ENCODE measurements at regions not wholly inside any gene's neighbourhood (a gene's known extent, or its start where the extent isn't known, plus 50 kb on each side); places are given as distances from the start of the nearest gene placed in this dataset.
"Not testable (repeated sequence)": the region's sequence is repeated elsewhere in the genome, so short reads cannot be mapped to it uniquely, and the experiment has no call there.

DNA sequence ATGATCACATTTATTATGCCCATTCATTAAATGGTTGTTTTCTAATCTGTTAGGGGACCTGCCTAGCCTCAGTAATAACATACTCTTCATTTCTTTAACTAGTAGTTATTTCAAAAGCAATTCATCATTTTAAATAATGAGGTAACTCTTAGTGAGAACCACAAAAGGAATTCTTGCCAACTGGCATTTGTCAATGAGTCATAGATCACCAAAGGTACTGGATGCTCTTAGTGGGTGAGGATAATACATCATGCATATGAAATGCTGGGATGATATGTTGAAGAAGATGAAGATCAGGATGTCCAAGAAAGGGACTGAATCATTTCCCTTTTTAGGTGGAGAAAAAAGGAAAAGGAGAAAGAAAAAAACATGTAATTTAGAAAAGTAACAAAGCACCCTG is 826.2 kb upstream of the DDX18 start:
- Mint-ChIP-seq H3K27ac (no peak overlapping the region), H3K4me1 (no peaks in the 10 kb centered on the region), H3K36me3 (no peaks in the 10 kb centered on the region), H3K9me3 (peaks cover 8% of the 10 kb centered on the region), H3K27me3 (no peaks in the 10 kb centered on the region), H3K4me3 (no peak overlapping the region)
- ATAC-seq (ENCODE audit: low read depth) (no peak), DNase-seq (no peak)
- POLR2A ChIA-PET = no interaction called here

DNA sequence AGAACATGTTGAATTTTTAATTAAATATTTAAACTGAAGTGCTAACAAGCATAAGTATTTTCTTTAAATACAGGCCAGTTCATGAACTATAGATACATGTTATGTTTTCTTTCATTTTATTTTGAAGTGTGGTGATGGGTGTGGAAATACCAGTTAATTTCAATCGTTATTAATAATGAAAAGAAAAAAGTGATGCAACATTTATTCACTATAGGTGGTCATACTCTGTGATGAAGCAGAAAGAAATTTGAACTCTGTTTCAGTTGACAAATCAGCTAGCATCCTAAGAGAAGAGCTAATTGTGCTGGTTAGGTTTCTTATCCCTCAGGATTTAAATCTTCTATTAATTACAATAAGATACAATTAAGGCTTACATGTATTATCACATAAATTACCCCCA is 795.1 kb upstream of the DDX18 start:
- DNase-seq (no peak), ATAC-seq (ENCODE audit: low read depth) (no peak)
- Mint-ChIP-seq H3K27me3 (no peaks in the 10 kb centered on the region), H3K4me3 (no peak overlapping the region), H3K4me1 (no peaks in the 10 kb centered on the region), H3K9me3 (peaks cover 6% of the 10 kb centered on the region), H3K36me3 (no peaks in the 10 kb centered on the region), H3K27ac (no peak overlapping the region)
- POLR2A ChIA-PET = no interaction called here

DNA sequence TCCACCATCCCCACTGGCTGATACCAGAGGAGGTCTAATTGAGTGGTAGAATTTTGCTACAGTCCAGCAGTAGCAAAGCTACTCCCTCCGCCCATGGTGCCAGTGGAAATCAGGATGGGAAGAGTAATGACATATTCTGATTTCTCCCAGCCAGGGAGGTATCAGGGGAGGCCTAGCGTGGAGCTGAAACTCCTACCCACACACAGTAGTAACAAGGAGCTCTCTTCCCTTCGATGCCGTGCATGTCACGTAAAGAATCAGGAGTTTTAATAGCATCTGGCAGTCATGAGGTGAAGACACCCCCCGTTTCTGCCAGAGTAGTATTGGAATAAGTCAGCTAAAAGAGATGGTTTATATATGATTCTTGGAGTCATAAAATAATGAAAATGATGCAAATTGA is 786.8 kb upstream of the DDX18 start:
- H3K4me1 Mint-ChIP-seq = no peaks in the 10 kb centered on the region
- POLR2A ChIA-PET = no interaction called here
- H3K4me3 Mint-ChIP-seq = no peak overlapping the region
- DNase-seq = no peak
- no peak for ATAC-seq (ENCODE audit: low read depth)
- no peaks in the 10 kb centered on the region for H3K36me3 Mint-ChIP-seq
- H3K27ac Mint-ChIP-seq = no peak overlapping the region
- no peaks in the 10 kb centered on the region for H3K27me3 Mint-ChIP-seq
- peaks cover 5% of the 10 kb centered on the region for H3K9me3 Mint-ChIP-seq

DNA sequence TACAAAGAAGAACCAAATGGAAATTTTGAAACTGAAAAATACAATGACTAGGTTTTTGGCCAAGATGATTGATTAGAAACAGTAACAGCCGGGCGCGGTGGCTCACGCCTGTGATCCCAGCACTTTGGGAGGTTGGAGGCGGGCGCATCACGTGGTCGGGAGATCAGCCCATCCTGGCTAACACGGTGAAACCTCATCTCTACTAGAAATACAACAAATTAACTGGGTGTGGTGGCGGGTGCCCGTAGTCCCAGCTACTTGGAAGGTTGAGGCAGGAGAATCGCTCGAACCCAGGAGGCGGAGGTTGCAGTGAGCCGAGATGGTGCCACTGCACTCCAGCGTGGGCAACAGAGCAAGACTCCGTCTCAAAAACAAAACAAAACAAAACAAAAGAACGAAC is 785.8 kb upstream of the DDX18 start:
- H3K36me3 Mint-ChIP-seq; POLR2A ChIA-PET; H3K27me3 Mint-ChIP-seq; H3K9me3 Mint-ChIP-seq; DNase-seq; H3K4me3 Mint-ChIP-seq; H3K27ac Mint-ChIP-seq; ATAC-seq (ENCODE audit: low read depth); H3K4me1 Mint-ChIP-seq: not testable (repeated sequence)

DNA sequence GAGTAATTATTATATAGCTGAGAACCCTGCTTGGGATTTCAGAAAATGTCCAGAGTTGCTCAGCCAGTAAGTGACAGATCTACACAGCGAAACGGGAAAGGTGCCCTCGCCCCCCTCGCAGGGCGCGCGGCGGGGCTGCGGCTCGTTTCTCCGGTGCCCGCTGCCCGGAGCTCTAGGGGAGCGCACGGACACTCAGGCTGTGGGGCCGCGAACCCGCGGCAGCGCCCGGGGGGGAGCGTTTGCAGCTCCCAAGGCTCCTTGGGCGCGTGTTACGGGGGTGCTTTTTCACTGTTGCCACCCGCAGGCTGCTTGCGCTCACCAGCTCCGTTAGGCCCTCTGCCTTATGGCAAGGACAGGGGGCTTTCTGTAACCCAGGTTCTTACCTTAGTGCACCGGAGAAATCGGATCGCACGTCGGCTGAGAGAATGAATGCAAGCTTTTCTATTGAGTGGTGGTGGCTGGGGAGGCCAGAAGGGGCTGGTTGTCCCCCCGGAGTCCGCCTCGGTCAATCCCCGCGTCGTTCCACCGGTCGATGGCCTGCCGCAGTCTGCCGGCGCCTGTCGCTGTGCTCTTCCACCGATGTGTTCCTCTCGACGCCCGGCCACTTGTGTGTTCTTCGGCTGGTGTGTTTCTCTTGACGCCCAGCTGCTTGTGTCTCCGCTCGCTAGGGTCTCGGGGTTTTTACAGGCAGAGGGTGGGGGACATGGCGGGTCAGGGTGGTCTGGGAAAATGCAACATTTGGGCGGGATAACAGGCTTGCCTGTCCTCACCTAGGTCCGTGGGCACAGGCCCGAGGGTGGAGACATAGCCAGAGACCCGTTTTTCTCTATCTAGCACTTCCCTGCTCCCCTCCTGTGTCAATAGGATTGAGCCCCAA is 758.8 kb upstream of the DDX18 start:
- Mint-ChIP-seq H3K9me3 (peaks cover 5% of the 10 kb centered on the region), H3K27ac (no peak overlapping the region), H3K4me3 (no peak overlapping the region), H3K27me3 (no peaks in the 10 kb centered on the region), H3K4me1 (peaks cover 2% of the 10 kb centered on the region), H3K36me3 (no peaks in the 10 kb centered on the region)
- POLR2A ChIA-PET = no interaction called here
- DNase-seq = no peak
- ATAC-seq (ENCODE audit: low read depth) = no peak

DNA sequence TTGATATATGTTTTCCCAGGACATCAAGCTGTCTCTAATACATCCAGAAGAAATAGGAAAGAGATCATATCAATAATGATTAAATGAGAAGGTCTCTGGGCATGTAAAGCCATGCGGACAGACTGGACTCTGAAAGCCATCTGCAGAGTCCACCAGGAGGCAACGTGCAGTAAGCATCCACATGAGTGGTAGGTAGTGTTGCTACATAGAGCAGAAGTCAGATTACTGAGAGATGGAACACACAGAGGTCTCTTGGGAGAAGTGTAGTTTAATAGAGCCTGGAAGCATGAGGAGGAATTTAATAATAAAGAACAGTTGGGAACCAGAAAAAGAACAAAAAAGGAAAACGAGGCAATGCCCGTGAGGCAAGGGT is 758.1 kb upstream of the DDX18 start:
- no peak overlapping the region for H3K27ac Mint-ChIP-seq
- DNase-seq (no peak), ATAC-seq (ENCODE audit: low read depth) (no peak)
- no peaks in the 10 kb centered on the region for H3K27me3 Mint-ChIP-seq
- H3K9me3 Mint-ChIP-seq = peaks cover 5% of the 10 kb centered on the region
- H3K4me1 Mint-ChIP-seq = peaks cover 2% of the 10 kb centered on the region
- no peak overlapping the region for H3K4me3 Mint-ChIP-seq
- POLR2A ChIA-PET = no interaction called here
- H3K36me3 Mint-ChIP-seq = no peaks in the 10 kb centered on the region

DNA sequence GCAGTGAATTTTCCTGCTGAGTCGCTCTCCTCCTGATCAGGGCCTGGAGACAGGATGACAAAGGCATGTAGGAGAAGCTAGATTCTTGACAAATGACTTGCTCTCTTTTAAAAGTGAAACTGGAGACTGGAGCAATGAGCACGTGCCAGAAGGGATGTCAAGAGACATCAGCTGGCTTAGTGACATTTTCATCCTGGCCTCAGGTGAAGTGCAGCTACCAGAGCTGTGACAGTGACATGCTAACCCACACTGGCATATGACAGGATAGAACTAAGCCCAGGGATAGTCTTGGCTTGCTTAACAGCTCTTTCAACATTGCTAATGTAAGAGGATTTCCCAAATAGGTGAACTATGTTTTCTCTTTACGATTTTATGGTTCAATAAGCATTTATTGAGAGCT is 757.5 kb upstream of the DDX18 start:
- H3K4me1 Mint-ChIP-seq = peaks cover 2% of the 10 kb centered on the region
- H3K27ac Mint-ChIP-seq = no peak overlapping the region
- no peaks in the 10 kb centered on the region for H3K36me3 Mint-ChIP-seq
- H3K27me3 Mint-ChIP-seq = no peaks in the 10 kb centered on the region
- peaks cover 5% of the 10 kb centered on the region for H3K9me3 Mint-ChIP-seq
- ATAC-seq (ENCODE audit: low read depth) (no peak), DNase-seq (no peak)
- POLR2A ChIA-PET = no interaction called here
- no peak overlapping the region for H3K4me3 Mint-ChIP-seq

DNA sequence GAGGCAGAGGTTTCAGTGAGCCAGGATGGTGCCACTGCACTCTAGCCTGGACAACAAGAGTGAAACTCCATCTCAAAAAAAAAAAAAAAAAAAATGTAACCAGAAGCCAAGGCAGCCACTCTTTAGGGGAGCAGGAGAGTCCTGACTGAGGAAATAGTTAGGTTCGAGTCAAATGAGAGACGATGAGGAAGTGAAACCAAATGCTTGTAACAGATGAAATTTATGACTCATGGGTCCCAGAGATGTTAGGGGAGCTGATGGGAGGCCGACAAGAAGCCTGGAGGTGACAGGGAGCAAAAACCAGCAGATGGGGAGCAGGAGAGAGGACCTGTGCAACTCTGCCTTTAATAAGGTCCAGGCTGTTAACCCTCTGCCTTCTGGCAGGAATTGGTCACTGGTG is 756.1 kb upstream of the DDX18 start:
- Mint-ChIP-seq H3K27ac (no peak overlapping the region), H3K27me3 (no peaks in the 10 kb centered on the region), H3K36me3 (no peaks in the 10 kb centered on the region), H3K4me1 (peaks cover 2% of the 10 kb centered on the region), H3K4me3 (no peak overlapping the region), H3K9me3 (peaks cover 5% of the 10 kb centered on the region)
- ATAC-seq (ENCODE audit: low read depth) (no peak), DNase-seq (no peak)
- POLR2A ChIA-PET = no interaction called here

DNA sequence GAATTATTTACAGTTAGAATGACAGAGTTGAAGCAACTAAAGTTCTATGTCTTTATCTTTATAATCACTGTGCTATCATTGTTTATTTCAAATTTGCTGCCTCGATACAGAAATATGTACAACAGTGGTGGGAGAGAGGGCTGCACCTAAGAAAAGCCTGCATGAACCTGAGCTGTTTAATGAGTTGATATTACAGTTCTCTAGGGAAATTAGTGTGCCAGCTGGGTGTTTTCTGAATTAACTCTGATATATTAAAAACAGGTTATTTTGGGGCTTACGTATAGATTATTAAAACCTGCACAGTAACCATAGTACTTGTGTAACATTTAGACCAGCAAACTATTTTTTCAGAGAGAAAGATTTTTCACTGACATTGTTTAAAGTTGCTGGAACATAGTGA is 750.5 kb upstream of the DDX18 start:
- POLR2A ChIA-PET = no interaction called here
- H3K4me1 Mint-ChIP-seq = no peaks in the 10 kb centered on the region
- DNase-seq (no peak), ATAC-seq (ENCODE audit: low read depth) (no peak)
- H3K4me3 Mint-ChIP-seq = no peak overlapping the region
- H3K27me3 Mint-ChIP-seq = no peaks in the 10 kb centered on the region
- H3K27ac Mint-ChIP-seq = no peak overlapping the region
- peaks cover 3% of the 10 kb centered on the region for H3K9me3 Mint-ChIP-seq
- H3K36me3 Mint-ChIP-seq = no peaks in the 10 kb centered on the region

DNA sequence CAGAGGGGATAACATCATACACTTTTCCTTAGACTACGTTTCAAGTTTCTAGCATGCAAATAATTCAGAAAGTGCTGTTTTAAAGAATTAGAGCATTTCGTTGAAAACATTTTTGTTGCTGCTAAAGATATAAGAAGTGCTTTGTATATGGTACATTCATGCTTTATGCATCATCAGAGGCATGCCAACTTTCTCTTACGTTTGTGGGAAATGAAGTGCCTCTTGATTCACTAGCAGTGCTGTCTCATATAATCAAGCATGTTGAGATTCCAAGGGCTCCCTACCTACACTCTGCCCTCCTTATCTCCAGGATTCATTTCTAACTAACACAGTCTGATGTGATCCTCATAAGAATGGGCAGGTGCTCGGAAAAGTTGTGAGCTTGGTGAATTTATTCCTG is 748.6 kb upstream of the DDX18 start:
- no peak overlapping the region for H3K4me3 Mint-ChIP-seq
- no peak overlapping the region for H3K27ac Mint-ChIP-seq

DNA sequence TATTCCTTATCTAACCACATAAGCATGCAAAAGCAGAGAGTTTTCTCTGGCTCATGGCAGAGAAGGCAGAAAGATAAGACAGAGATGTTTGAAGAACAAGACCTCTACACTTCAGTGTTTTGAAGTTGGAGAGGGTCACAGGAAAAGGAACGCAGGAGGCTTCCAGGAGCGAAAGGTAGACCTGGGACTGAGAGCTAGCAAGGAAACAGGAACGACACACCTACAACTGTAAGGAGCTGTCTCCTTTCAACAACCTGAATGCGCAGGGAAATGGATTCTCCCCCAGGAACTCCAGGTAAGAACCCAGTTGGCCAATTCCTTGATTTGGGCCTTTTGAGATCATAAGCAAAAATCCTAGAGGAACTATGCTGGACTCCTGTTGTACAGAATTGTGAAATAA is 746.6 kb upstream of the DDX18 start:
- Mint-ChIP-seq H3K4me3 (no peak overlapping the region), H3K9me3 (peaks cover 3% of the 10 kb centered on the region), H3K4me1 (no peaks in the 10 kb centered on the region), H3K36me3 (no peaks in the 10 kb centered on the region), H3K27ac (no peak overlapping the region), H3K27me3 (no peaks in the 10 kb centered on the region)
- POLR2A ChIA-PET = no interaction called here
- ATAC-seq (ENCODE audit: low read depth) = no peak
- DNase-seq = no peak

More for the DNA sequence above, 748.6 kb upstream of the DDX18 start:
- no peak for DNase-seq
- H3K9me3 Mint-ChIP-seq = peaks cover 3% of the 10 kb centered on the region
- no peaks in the 10 kb centered on the region for H3K4me1 Mint-ChIP-seq
- H3K27me3 Mint-ChIP-seq = no peaks in the 10 kb centered on the region
- POLR2A ChIA-PET = no interaction called here
- ATAC-seq (ENCODE audit: low read depth) = no peak
- no peaks in the 10 kb centered on the region for H3K36me3 Mint-ChIP-seq

DNA sequence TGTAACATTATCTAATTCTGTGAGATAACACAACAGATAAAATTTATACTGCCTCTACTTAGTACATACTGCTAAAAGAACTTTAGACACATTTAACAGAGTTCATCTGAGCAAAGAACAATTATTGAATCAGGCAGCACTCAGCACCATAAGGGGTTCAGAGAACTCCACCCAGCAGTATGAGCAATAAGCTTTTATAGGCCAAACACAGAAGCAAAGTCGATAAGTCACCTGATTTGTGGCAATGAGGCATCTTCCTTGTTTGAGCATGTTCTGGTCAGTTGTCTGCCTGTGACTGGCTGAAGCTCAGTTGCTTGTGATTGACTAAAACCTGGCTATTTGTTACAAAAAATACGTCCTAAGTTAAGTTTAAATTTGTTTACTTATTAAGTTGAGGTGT is 746.1 kb upstream of the DDX18 start:
- no peak for DNase-seq
- ATAC-seq (ENCODE audit: low read depth) = no peak
- Mint-ChIP-seq H3K36me3 (no peaks in the 10 kb centered on the region), H3K9me3 (peaks cover 3% of the 10 kb centered on the region), H3K4me1 (no peaks in the 10 kb centered on the region), H3K27me3 (no peaks in the 10 kb centered on the region), H3K4me3 (no peak overlapping the region), H3K27ac (no peak overlapping the region)
- POLR2A ChIA-PET = no interaction called here

DNA sequence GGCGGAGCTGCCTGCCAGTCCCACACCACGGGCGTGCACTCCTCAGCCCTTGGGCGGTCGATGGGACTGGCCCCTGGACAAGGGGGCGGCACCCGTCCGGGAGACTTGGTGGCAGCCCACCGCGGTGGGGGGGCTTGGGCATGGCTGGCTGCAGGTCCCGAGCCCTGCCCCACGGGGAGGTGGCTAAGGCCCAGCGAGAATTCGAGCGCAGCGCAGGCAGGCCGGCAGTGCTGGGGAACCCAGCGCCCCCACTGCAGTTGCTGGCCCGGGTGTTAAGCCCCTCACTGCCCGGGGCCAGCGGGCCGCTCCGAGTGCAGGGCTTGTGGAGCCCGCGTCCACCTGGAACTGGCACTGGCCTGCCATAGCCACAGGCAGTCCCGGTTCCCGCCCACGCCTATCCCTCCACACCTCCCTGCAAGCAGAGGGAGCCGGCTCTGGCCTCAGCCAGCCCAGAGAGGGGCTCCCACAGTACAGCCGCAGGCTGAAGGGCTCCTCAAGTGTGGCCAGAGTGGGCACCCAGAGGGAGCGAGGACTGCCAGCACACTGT is 742.9 kb upstream of the DDX18 start:
- no peak for ATAC-seq (ENCODE audit: low read depth)
- DNase-seq = no peak
- Mint-ChIP-seq H3K4me1 (no peaks in the 10 kb centered on the region), H3K27me3 (no peaks in the 10 kb centered on the region), H3K9me3 (peaks cover under 1% of the 10 kb centered on the region), H3K36me3 (no peaks in the 10 kb centered on the region), H3K4me3 (no peak overlapping the region), H3K27ac (no peak overlapping the region)
- POLR2A ChIA-PET = no interaction called here

DNA sequence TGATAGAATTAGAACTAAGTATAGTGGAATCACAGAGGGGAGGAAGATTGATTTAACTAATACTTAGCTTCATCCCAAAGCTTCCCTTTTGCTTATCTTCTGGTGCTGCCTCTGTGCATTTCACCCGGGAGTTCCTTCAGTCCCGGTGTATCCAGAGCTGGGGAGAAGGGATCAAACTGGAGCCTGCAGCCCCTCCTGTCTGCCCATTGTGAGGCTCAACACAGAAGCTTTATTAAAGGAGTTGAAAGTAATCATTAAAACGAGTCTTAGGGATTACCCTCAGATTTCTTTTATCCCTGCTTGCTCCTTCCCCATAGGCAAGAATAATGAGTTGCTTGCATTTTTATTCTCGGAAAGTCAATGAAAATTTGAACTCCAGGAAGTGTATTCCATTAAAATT is 739.7 kb upstream of the DDX18 start:
- POLR2A ChIA-PET = no interaction called here
- no peaks in the 10 kb centered on the region for H3K36me3 Mint-ChIP-seq

More for the DNA sequence above, 739.7 kb upstream of the DDX18 start:
- DNase-seq = no peak
- Mint-ChIP-seq H3K27ac (no peak overlapping the region), H3K9me3 (peaks cover 3% of the 10 kb centered on the region), H3K4me1 (no peaks in the 10 kb centered on the region), H3K4me3 (no peak overlapping the region), H3K27me3 (no peaks in the 10 kb centered on the region)
- ATAC-seq (ENCODE audit: low read depth) = no peak

Measured in activated naive CD8-positive, alpha-beta T cell treated with anti-CD3 and anti-CD28 coated beads, Interleukin-2, amount 10 ng/mL, durations not matched to agents 7 days and 5 days (primary cell).